ENCODE measurements at regions not wholly inside any gene's neighbourhood (a gene's known extent, or its start where the extent isn't known, plus 50 kb on each side); places are given as distances from the start of the nearest gene placed in this dataset.

DNA sequence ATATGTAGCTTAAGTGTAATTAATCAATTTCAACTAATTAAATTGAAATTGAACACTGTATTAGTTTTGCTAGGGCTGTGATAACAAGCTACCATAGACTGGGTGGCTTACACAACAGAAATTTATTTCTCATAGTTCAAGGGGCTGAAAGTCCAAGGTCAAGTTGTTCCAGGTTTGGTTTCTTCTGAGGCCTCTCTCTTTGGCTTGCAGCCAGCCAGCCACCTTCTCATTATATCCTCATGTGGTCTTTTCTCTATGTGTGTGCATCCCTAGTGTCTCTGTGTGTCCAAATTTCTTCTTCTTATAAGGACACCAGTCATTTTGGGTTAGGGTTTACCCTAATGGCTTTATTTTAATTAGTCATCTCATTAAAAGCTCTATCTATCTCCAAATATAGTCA, 611.7 kb downstream of the UTRN start:
- Histone ChIP-seq H4K20me1 (ENCODE audit: control insufficient read depth, insufficient read depth, insufficient read length) (no peaks in the 10 kb centered on the region), H3T11ph (ENCODE audit: low read length) (no peak overlapping the region), H2BK15ac (ENCODE audit: low read depth, low read length) (no peak overlapping the region), H3K14ac (ENCODE audit: insufficient read depth, low read length) (no peak overlapping the region), H3K79me1 (ENCODE audit: insufficient read depth, low read depth, low read length, poor library complexity, severe bottlenecking) (no peaks in the 10 kb centered on the region), H2AK5ac (ENCODE audit: insufficient read length, low read length) (no peak overlapping the region), H2BK12ac (ENCODE audit: insufficient read length, low read depth, low read length) (no peak overlapping the region), H4K91ac (ENCODE audit: insufficient read length, low read depth, low read length) (no peak overlapping the region), H3K9me3 (ENCODE audit: control insufficient read depth, low read depth, low read length) (no peaks in the 10 kb centered on the region), H3K27ac (ENCODE audit: insufficient read length, low read depth, low read length) (no peak overlapping the region), H3K18ac (ENCODE audit: insufficient read length, low read depth, low read length) (no peak overlapping the region), H3K23me2 (ENCODE audit: insufficient read length, low read depth, low read length, poor library complexity, severe bottlenecking) (no peaks in the 10 kb centered on the region), H2AFZ (ENCODE audit: low read length) (no peak overlapping the region), H3K27me3 (ENCODE audit: insufficient read depth, low read length) (no peaks in the 10 kb centered on the region), H3K4me1 (ENCODE audit: insufficient read depth, low read length) (no peaks in the 10 kb centered on the region; the same call in 1 of the 2 replicates), H3K4me2 (ENCODE audit: insufficient read depth, insufficient read length, low read length) (no peak overlapping the region), H3K79me2 (ENCODE audit: insufficient read depth, low read length) (no peaks in the 10 kb centered on the region), H4K5ac (ENCODE audit: insufficient read length, low read depth, low read length) (no peak overlapping the region), H3K4ac (ENCODE audit: low read depth, low read length) (no peak overlapping the region), H3K9ac (ENCODE audit: extremely low read depth, insufficient read length, low read length) (no peak overlapping the region), H2BK5ac (ENCODE audit: insufficient read length, low read length) (no peak overlapping the region), H3K56ac (ENCODE audit: insufficient read length, low read depth, low read length) (no peak overlapping the region), H4K8ac (replicated peaks; ENCODE audit: insufficient read length, low read depth, low read length) (no peak overlapping the region), H2BK20ac (ENCODE audit: low read depth, low read length, poor library complexity, severe bottlenecking) (no peak overlapping the region), H2BK120ac (ENCODE audit: low read depth, low read length, poor library complexity, severe bottlenecking) (no peak overlapping the region), H3K23ac (ENCODE audit: insufficient read length, low read depth, low read length) (no peak overlapping the region)
- H3K27me3 Mint-ChIP-seq (ENCODE audit: low read depth), result peaks cover 10% of the 10 kb centered on the region
- peaks cover 9 to 12% of the 10 kb centered on the region in 2 experiments; a peak in 4 of 5 replicates for H3K9me3 Mint-ChIP-seq
- peaks cover 19 to 26% of the 10 kb centered on the region in 2 experiments for H3K4me1 Mint-ChIP-seq
- DNase-seq, result no peak
- H3K36me3 Mint-ChIP-seq (ENCODE audit: insufficient read depth in 1 of 3, low read depth in 3 of 3), result peaks cover 7 to 15% (median 12%) of the 10 kb centered on the region in 3 experiments
- no peak overlapping the region for H3K27ac Mint-ChIP-seq
- TF ChIP-seq, protein P1, sequence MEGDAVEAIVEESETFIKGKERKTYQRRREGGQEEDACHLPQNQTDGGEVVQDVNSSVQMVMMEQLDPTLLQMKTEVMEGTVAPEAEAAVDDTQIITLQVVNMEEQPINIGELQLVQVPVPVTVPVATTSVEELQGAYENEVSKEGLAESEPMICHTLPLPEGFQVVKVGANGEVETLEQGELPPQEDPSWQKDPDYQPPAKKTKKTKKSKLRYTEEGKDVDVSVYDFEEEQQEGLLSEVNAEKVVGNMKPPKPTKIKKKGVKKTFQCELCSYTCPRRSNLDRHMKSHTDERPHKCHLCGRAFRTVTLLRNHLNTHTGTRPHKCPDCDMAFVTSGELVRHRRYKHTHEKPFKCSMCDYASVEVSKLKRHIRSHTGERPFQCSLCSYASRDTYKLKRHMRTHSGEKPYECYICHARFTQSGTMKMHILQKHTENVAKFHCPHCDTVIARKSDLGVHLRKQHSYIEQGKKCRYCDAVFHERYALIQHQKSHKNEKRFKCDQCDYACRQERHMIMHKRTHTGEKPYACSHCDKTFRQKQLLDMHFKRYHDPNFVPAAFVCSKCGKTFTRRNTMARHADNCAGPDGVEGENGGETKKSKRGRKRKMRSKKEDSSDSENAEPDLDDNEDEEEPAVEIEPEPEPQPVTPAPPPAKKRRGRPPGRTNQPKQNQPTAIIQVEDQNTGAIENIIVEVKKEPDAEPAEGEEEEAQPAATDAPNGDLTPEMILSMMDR (conservative IDR thresholded peaks at IDR 0.05), result no peak
- no peak overlapping the region for H3K4me3 Mint-ChIP-seq

All from H9 (cell line).